CD4-positive, alpha-beta T cell treated with Interleukin-17A for 4 hours (primary cell): ENCODE measurements at regions not wholly inside any gene's neighbourhood (a gene's known extent, or its start where the extent isn't known, plus 50 kb on each side); places are given as distances from the start of the nearest gene placed in this dataset.
A peak's percentile ranks its signal among the peaks of the same experiment; 100 is the strongest.

Source experiments
- DNase-seq: peaks from one replicate; pipeline ENCODE4 v3.0.0-alpha.2; 2020; ENCODE audit warnings: mixed read lengths

DNA sequence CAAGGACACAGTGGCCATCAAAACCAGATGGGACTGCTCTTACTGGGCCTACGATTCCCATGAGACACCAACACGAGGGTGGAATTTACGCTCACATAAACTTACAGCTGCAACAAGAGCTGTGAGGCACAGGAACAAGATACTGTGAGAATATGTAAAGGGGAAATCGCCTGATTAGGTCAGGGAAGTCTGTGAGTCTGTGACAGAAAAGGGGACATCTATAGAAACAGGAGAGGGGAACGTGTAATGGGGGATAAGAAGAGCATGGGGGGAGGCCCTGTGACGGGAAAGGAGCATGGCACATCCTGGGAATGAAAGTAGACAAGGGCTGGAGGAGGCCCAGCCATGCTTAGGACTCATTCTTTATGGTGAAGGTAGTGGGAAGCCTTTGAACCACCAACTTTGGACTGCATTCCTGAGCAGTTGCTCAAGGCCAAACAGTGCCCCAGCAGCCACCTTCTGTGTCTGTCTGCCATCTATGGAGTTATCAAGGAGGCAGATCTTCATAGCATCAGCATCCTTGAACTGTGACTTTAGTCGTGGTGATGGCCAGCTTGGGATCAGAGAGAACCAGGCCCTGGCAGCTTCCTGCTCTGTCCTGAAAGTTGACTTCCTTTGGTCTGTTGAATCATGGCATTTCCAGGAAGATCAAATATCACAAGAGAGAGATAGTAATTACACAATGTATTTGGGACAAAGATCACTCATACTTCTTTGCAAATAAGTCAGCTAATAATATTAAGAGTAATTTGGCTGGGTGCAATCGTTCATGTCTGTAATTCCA, 87.9 kb upstream of the FAM169A start:
- DNase-seq, result no peak

DNA sequence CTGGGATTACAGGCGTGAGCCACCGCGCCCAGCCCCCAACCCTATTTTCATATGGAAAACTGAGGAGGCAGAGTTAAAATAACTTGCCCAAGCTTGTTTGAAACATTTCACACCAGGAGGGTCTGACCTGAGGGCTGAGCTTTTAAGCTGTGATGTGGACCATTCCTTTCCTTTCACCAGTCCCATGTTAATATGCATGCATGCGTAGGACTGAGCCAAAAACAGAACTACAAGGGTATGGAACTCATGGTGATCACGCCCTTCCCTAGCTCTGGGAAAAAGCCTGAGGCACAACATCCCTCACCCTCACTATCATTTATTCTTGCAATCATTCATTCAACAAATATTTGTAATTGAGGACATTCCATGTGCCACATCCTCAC, 87.4 kb upstream of the FAM169A start:
- DNase-seq, result no peak

- DNase-seq, result no peak
These were observed 86.2 kb upstream of the FAM169A start for GRCh38 chr5:74952406-74952805.

DNA sequence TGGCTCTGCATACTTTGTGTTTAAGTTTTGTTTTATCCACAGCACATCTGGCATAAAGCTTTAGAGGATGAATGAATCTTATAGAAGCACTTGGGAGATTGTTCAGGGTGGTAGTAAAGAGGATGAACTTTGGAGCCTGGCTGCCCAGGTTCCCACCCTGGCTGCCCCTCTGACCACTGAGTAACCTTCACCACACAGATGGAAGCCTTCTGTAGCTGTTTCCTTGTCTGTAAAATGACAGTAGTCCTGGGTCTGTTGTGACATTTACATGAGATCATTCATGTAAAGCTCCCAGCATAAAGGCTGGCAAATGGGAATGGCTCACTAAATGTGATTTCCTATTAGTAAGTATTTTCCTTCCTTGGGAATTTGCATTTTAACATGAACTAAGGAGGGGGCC, 85.7 kb upstream of the FAM169A start:
- no peak for DNase-seq

- DNase-seq, result no peak
These were observed 84.8 kb upstream of the FAM169A start for GRCh38 chr5:74950836-74951515.

GRCh38 chr5:74949976-74950375, 83.8 kb upstream of the FAM169A start:
- no peak for DNase-seq

DNA sequence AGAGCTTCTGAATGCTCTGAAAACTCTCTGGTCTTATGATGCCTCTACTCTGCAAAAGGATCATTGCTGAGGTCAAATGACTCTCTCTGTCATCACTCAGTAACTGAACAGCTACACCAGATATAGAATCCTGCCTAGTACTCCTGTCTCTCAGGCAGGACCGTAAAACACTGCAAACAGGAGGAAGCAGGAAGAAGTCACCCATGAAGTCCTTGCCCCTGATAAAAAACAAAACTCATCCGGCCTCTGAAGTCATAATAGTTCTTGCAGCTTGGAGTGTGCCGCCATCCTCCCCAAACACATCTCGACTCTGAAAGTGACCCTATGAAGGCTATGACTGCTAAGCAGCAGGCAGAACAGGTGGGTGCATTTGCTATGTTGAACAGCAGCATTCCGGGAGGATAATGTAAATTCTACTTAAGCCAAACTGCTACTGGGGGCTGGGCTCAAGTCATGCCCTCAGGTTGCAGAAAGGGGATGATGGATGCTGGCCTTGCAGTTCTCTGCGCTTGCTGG, 81.9 kb upstream of the FAM169A start:
- no peak for DNase-seq

- no peak for DNase-seq
These were observed 80.3 kb upstream of the FAM169A start for GRCh38 chr5:74946471-74946870.

GRCh38 chr5:74945561-74946165, 79.5 kb upstream of the FAM169A start:
- peak; percentile 3 for DNase-seq

DNA sequence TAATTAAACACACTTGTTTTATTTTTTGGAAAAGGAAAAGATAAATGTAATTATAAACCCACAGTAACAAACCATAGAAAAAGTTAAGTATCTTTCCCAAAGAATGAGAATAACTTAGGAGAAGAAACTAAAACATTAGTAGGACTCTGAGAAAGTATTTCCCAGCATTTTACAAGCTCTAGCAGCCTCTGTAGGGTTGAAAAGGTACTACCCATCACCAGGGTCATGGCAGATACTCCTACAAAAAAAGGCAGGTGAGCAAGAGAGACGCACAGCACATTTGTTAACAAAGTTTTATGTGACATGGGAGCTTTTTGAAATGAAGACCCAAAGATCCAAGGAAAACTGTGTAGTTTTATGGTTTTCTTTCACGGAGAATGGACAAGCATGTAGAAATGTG, 77.7 kb upstream of the FAM169A start:
- peak; percentile 3 for DNase-seq

DNA sequence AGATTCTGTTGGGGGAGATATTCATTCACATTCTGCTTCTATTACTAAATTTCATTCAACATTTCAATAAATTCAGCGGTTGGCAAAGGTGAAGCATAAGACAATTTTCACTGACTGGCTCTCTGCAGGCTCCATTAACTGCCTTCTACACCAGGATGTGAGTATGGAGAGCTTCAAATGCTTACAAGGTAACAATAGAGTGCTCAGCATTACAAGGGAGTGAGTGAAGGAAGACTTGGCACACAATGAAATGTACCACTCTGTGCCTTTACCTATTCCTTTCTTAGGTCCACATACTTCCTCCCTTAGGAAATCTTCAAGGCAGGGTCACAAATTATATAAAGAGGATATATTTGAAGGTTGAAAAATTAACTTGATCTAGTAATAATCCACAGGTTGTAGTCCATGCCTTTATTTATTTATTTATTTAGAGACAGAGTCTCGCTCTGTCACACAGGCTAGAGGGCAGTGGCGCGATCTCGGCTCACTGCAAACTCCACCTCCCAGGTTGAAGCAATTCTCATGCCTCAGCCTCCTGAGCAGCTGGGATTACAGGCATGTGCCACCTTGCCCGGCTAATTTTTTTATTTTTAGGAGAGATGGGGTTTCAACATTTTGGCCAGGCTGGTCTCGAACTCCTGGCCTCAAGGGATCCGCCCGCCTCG, 76.6 kb upstream of the FAM169A start:
- no peak for DNase-seq

DNA sequence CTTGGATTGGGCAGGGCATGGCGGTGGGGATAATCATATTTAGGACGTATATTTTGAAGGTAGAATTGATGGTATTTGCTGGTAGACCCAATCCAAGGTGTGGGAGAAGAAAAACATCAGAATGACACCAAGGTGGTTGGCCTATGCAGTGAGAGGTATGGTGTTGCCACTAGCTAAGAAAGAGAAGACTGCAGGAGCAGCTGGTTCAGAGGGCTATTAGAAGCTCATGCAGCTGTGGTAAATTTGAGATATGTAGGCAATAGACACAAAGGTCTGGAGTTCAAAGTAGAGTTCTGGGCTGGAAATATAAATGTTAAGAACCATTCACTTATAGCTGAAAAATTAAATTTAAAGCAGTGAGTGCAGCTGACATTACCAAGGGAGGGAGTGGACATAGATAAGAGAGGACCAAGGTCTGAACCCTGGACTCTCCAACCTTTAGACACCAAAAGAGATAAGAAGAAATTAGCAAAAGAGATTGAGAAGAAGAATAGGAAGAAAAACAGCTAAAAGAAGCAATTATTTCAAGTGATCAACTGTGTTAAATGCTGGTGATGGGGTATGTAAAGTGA, 74.7 kb upstream of the FAM169A start:
- no peak for DNase-seq

- DNase-seq, result no peak
These were observed 72.2 kb upstream of the FAM169A start for GRCh38 chr5:74938250-74938933.

GRCh38 chr5:74935752-74936091, 69.5 kb upstream of the FAM169A start:
- DNase-seq, result no peak

DNA sequence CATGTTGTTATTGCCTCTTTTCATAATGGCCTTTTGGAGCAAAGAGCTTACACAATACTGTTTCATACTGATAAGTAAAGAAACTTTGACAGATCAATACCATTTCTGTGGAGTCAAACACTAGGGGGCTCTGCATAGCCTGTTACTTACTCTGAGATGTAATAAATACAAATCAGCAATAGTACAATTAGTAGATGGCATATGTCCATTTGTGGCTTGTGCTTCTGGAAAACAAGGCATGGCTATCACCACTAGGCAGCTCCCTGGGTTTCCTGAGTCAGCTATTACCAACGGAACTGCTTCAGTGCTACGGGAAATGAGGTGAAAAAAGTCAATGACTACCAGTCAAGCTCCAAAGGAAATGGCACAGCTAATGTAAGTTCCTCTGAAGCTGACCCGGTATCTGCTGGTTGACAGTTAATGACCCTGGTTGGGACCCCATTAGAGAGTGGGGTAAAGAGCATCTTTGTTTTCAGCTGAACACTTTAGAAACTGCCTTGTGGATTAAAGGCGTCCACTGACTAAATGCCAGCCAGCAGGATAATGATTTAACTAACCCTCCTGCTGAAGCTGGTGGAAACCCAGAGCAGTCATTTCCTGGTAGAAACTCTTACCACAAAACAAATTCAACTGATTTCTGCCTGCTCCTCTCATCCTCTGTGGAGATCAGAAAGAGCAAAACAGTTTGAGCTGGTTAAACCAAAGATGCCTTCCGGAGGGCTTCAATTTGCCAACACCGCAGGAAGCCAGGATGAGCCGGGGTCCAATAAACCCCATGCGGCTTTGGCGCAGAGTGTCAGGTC, 69.0 kb upstream of the FAM169A start:
- peak; percentile 29 for DNase-seq

- DNase-seq, result no peak
These were observed 61.1 kb upstream of the FAM169A start for GRCh38 chr5:74927336-74927735.

DNA sequence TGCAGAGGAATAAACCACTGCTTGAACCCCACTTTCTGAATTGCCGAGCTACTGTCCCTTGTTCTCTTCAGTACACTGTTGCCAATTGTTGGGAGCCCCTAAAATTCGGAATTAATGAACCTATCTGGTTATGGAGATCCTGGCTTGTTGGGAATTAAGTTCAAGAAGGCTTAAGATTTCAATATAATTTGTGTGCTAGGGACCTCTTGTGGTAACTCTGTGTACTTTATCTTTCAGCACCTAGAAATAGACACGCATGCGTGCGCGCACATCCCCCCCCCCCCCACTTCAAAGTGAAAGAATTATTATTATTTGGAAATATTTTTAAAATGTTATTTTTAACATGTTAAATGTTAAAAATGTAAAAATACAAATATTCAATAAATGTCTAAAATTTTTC, 53.3 kb upstream of the FAM169A start:
- peak; percentile 42 for DNase-seq

- no peak for DNase-seq
These were observed 52.9 kb upstream of the FAM169A start for GRCh38 chr5:74919041-74919440.

DNA sequence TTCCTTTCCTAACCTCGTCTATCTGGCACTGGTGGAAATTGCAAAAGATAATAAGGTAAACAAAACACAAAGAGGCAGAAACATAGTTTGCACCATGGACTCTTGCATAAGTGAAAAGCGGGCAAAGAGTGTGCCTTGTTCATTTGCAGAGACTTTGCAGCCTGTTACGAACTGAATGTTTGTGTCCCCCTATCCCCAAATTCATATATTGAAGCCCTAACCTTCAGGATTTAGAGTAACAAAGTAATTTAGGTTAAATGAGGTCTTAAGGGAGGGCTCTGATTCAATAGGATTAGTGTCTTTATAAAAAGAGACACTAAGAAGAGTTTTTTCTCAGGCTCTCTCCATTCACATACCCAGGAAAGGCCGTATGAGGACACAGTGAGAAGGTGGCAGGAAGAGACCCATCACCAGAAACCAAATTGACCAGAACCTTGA, 52.1 kb upstream of the FAM169A start:
- no peak for DNase-seq

GRCh38 chr5:74916831-74917710, 50.9 kb upstream of the FAM169A start:
- DNase-seq, result no peak
